ENCODE measurements at regions not wholly inside any gene's neighbourhood (a gene's known extent, or its start where the extent isn't known, plus 50 kb on each side); places are given as distances from the start of the nearest gene placed in this dataset.

DNA sequence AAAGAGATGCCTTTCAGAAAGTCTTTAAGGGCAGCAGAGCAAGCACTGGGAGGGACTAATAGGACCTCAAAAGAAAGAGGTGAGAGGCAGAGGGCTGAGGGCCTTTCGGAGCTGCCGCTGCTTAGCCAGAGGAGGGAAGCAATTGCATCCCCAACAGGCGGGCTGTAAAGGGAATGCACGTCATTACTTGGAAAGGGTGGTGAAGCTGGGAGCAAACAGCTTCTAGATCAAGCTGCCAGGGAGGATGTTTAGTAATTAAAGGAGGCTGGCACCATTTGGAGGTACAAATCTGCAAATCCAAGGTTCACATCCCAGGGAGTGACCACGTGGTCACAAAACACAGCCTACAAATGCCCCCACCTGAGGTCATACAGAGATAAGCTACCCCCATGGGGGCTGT lies 429.0 kb upstream of the RBFOX1 start:
- TF ChIP-seq, protein P1, sequence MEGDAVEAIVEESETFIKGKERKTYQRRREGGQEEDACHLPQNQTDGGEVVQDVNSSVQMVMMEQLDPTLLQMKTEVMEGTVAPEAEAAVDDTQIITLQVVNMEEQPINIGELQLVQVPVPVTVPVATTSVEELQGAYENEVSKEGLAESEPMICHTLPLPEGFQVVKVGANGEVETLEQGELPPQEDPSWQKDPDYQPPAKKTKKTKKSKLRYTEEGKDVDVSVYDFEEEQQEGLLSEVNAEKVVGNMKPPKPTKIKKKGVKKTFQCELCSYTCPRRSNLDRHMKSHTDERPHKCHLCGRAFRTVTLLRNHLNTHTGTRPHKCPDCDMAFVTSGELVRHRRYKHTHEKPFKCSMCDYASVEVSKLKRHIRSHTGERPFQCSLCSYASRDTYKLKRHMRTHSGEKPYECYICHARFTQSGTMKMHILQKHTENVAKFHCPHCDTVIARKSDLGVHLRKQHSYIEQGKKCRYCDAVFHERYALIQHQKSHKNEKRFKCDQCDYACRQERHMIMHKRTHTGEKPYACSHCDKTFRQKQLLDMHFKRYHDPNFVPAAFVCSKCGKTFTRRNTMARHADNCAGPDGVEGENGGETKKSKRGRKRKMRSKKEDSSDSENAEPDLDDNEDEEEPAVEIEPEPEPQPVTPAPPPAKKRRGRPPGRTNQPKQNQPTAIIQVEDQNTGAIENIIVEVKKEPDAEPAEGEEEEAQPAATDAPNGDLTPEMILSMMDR (IDR thresholded peaks at IDR 0.05) = no peak
- no peak for TF ChIP-seq POLR2A (IDR thresholded peaks at IDR 0.05)

All from heart left ventricle (tissue), 13 donors.